K562 (cell line): ENCODE measurements at regions not wholly inside any gene's neighbourhood (a gene's known extent, or its start where the extent isn't known, plus 50 kb on each side); places are given as distances from the start of the nearest gene placed in this dataset.

ENCODE experiments used
- CBX2 ChIP-seq: fragments of 200-600 bp; sonication (generic); IDR thresholded peaks from one replicate; pipeline ENCODE4 v1.6.1; 2012; ENCODE audit warnings: mild to moderate bottlenecking, low read length, inconsistent platforms; ENCODE audit not compliant: insufficient read depth, poor library complexity, severe bottlenecking
- KAT8 ChIP-seq: fragments of 450-650 bp; IDR thresholded peaks from 2 replicates; pipeline ENCODE4 v1.6.1; 2016; ENCODE audit warnings: low read depth, mild to moderate bottlenecking
- TF ChIP-seq, protein P1 (sequence below), 2 experiments: fragments of 450-650 bp in 1 of 2; sonication (generic) in 1 of 2; formaldehyde crosslinking in 1 of 2; IDR thresholded peaks; 2 replicates each; pipeline versions ENCODE4 v1.7.1 to v1.9.0; 2016 to 2022; ENCODE audit warnings: inconsistent platforms in 1 of 2, mild to moderate bottlenecking in 1 of 2, missing genetic modification reagents in 1 of 2
- TF ChIP-seq, protein P2 (sequence below), 2 experiments: fragments of 450-650 bp; conservative IDR thresholded peaks; 2 replicates each; pipeline ENCODE4 v1.6.1; 2017; ENCODE audit warnings: mild to moderate bottlenecking in 2 of 2, moderate library complexity in 2 of 2

DNA sequence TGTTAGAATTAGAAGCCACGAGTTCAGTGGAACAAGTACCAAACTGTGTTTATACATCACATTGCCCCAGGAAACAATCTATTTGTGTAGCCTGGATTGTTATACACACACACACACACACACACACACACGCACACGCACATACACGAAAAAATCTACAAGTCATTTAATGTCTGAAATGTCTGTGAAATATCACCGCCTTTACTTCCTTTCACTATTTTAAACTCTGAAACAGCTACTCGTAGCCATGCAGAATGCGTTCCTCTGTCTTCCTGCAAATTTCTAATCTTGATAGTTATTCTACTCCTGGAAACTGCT, 84.4 kb upstream of the SCAF8 start (continued):
- TF ChIP-seq, protein P1, sequence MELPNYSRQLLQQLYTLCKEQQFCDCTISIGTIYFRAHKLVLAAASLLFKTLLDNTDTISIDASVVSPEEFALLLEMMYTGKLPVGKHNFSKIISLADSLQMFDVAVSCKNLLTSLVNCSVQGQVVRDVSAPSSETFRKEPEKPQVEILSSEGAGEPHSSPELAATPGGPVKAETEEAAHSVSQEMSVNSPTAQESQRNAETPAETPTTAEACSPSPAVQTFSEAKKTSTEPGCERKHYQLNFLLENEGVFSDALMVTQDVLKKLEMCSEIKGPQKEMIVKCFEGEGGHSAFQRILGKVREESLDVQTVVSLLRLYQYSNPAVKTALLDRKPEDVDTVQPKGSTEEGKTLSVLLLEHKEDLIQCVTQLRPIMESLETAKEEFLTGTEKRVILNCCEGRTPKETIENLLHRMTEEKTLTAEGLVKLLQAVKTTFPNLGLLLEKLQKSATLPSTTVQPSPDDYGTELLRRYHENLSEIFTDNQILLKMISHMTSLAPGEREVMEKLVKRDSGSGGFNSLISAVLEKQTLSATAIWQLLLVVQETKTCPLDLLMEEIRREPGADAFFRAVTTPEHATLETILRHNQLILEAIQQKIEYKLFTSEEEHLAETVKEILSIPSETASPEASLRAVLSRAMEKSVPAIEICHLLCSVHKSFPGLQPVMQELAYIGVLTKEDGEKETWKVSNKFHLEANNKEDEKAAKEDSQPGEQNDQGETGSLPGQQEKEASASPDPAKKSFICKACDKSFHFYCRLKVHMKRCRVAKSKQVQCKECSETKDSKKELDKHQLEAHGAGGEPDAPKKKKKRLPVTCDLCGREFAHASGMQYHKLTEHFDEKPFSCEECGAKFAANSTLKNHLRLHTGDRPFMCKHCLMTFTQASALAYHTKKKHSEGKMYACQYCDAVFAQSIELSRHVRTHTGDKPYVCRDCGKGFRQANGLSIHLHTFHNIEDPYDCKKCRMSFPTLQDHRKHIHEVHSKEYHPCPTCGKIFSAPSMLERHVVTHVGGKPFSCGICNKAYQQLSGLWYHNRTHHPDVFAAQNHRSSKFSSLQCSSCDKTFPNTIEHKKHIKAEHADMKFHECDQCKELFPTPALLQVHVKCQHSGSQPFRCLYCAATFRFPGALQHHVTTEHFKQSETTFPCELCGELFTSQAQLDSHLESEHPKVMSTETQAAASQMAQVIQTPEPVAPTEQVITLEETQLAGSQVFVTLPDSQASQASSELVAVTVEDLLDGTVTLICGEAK (IDR thresholded peaks at IDR 0.05) = no peak
- TF ChIP-seq, protein P1 (CRISPR knock-in tag; IDR thresholded peaks at IDR 0.05) = no peak
- TF ChIP-seq, protein P2, sequence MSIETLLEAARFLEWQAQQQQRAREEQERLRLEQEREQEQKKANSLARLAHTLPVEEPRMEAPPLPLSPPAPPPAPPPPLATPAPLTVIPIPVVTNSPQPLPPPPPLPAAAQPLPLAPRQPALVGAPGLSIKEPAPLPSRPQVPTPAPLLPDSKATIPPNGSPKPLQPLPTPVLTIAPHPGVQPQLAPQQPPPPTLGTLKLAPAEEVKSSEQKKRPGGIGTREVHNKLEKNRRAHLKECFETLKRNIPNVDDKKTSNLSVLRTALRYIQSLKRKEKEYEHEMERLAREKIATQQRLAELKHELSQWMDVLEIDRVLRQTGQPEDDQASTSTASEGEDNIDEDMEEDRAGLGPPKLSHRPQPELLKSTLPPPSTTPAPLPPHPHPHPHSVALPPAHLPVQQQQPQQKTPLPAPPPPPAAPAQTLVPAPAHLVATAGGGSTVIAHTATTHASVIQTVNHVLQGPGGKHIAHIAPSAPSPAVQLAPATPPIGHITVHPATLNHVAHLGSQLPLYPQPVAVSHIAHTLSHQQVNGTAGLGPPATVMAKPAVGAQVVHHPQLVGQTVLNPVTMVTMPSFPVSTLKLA (conservative IDR thresholded peaks at IDR 0.05) = no peak
- TF ChIP-seq KAT8 = no peak
- no peak for TF ChIP-seq CBX2
- TF ChIP-seq, all 486 proteins: peak for 0
